AG08395 (cell line): ENCODE measurements at regions not wholly inside any gene's neighbourhood (a gene's known extent, or its start where the extent isn't known, plus 50 kb on each side); places are given as distances from the start of the nearest gene placed in this dataset.
"Not testable (repeated sequence)": the region's sequence is repeated elsewhere in the genome, so short reads cannot be mapped to it uniquely, and the experiment has no call there.

Source experiments
- DNase-seq: peaks from one replicate; pipeline ENCODE4 v3.0.0; 2012; ENCODE audit warnings: mixed read lengths, low spot score

DNA sequence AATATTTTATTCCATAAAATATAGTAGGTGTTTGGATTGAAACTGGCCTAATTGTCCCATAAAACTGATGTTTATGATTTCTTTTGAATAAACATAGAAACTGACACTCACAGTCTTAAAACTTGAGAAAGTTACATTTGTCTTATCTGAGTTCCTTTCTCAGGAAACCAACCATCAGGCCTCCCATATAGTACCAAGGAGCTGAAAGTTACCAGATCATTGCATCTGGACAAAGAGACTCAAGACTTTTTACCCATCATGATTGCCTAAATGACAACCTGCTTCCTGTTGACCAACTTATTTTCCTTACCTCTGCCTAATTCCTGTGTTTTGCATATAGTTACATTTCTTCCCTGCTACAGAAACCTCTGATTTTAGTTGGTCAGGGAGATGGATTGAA is 137.0 kb upstream of the XPO1 start:
- no peak for DNase-seq

DNA sequence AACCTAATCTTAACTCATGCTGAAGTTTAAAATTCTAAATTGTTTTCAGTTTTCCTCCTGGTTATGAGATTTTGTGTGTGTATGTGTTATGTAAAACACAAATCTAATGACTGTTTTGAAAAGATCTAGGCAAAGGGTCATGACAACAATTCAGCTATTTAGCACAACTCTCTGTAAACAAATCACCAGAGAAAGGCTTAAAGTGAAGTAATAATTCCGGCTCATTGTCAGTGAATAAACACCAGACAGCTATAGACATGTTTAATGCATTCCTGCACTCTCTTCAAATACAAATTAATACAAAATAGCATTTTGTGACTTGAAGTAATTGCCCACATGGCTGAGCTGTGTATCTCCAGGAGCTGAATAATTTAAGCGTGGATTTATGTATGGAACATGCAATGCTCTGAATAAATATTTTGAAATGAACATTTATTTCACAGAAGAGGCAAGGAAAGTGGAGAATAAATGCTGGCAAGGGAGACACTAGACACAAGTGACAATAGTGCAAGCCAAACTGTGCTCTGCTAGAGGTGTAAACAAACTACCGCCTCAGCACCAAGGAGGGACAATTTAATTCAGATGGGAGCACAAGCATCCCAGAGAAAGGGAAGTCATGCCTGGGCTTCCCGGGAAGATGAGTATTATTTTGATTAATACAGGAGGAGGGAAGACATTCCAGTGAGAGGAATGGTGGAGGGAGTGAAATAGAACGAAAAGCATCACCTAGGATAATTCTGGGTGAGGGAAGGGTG is 133.6 kb upstream of the XPO1 start:
- peak; percentile 14 for DNase-seq

DNA sequence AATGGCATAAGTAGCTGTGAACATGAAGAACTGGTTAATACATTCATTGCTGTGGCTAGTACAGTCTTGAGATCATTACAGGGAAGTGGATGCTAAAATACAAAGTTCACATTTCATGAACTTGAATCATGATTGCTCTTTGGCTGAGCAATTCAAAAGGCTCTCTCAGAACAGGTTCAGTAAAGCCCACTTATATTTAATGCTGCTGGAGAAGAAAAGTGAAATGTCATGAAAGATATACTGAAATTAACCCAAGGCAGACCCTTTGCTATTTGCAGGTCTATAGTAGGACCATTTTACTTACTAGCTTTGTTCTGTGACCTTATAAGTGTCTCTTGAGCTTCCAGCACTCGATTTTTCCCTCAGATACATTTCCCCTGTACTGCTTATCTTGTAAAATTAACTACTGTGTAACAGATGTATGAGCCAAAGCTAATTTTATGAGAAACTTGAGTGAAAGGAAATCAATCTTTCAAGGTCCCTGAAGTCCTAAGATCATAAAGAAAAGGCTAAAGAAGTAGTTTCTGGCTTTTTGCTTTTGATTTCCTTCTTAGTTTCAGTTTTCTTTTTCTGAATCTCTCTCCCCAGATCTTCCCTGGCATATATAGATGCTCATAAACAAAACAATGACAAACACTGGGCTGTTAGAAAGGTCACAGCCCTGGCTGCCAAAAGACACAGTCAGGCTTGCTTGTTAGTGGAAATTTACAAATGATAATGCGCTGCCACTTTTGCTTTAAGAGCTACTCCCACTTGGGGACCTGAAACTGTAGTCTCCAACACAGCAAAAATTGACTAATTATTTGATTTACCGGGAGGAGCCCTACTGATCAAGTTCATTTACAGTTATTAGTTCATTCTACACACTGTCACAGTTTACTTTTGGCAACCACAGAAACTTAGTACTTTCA is 132.7 kb upstream of the XPO1 start:
- peak; percentile 55 for DNase-seq

DNA sequence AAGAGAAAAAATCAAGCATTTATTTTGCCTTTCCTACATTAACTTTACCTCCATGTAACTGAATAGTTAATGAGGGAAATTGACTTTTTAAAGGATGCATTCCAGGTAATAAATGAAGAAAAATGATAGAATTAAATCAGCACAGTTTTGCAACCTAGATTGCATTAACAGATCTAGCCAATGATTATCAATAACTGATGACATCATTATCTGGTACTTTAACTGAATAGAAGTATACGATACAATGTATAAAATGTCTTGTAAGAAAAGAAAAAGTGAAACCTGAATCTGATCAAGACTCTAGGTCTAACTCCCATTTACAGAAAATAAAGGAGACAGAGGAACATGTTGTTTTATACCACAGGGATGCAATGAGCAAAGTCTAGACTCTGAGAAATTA is 126.0 kb upstream of the XPO1 start:
- DNase-seq = no peak

DNA sequence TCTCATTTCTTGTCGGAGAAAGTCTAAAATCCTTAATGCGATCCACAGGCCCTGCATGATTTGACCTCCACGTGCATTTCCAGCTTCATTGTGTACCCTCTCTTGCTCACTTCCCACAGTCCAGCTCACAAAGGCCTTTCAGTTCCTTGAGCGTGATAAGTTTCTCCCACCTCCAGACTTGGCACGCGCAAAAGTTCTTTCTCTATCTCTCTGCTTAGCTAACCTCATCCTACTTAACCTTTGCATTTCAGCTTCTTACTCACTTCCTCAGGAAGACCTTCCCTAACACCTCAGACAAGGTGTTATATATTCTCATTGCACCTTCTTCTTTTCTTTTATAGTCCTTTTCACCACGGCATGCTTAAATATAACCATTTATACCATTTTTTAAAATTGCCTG is 124.8 kb upstream of the XPO1 start:
- DNase-seq = no peak

DNA sequence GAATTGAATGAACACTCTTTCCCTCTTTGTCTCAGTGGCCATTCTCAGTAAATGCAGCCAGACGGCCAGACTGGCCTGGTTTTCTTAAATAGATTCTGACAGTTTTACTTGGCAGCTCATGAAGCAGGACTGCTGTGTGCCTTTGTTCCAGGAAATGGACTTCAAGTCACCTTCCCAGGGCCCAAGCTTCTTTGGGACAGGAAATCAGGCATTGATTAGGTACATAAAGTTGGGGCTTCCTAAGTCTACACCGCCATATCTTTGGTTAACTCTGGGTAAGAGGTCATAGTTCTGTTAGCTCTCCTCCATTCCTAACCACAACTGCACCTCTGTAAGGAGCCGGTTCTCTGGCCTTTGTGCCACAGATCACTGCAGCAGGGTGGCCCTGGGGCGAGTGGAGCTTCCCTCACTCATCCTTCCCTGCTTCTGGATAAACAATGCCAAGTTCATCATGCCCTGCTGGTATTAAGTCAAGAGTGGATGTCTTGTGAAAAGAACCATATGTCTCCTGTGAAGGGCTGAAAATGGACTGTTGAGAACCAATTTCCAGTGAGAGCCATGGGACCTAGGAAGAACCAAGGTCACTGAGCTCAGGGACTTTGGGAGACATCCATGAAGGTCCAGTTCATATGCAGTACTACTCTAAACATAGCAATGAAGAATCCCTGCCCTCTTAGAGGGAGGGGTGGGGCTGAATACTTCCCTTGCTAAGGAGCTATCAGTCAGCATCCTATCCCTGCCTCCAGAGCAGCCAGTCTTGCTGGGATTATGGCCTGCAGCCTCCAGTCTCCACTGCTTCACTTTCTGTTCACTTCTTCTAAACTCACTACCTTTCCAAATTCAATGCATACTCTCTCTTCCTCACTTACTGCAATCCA is 122.6 kb upstream of the XPO1 start:
- no peak for DNase-seq

DNA sequence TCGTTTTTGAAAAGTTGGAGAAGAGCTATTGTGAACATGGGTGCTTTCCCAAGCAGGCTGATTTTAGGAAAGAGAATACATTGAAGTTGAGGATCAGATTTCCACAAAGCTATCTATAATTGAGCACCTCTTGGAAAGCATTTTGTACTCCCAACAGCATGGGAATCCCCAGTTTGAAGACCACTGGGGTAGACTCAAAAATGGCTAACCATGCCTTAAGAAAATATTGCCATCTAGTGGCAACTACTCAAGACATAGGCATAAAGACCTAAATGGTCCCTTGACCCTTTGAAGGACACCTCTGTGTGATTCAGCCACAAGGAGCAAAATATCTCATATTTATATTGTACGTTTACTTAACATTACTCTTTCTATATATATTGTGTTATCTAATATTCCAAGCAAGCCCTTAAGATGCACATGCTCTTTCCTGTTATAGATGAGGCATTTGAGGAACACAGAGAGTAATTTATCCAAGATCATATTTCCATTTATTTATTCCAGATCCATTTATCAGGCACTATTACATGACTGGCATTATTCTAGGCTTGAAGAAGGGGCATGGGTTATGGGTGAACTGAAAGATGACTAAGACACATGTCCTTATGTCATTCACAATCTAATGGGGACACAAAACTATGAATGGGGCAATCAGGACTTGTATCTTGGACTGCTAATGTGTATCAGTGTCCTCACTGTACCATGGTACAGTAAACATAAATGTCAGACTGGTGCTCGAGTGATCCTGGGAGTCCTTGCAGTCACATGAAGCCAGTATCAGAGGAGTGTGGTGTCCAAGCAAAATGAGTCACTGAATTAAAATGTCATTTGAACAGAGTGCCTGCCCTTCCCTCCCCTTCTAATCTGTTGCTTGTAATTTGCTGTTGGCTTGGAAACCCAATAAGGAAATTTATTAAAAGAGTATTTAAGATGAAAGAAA is 121.0 kb upstream of the XPO1 start:
- peak; percentile 57 for DNase-seq

DNA sequence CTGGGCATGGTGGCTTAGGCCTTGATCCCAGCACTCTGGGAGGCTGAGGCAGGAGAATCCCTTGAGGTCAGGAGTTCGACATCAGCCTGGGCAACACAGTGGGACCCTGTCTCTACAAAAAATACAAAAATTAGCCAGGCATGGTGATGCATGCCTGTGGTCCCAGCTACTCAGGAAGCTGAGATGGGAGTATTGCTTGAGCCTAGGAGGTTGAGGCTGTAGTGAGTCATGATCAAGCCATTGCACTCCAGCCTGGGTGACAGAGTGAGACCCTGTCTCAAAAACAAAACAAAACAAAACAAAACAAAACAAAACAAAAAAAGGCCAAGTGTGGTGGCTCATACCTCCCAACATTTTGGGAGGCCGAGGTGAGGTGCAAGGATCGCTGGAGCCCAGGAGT is 111.8 kb upstream of the XPO1 start:
- DNase-seq = not testable (repeated sequence)

DNA sequence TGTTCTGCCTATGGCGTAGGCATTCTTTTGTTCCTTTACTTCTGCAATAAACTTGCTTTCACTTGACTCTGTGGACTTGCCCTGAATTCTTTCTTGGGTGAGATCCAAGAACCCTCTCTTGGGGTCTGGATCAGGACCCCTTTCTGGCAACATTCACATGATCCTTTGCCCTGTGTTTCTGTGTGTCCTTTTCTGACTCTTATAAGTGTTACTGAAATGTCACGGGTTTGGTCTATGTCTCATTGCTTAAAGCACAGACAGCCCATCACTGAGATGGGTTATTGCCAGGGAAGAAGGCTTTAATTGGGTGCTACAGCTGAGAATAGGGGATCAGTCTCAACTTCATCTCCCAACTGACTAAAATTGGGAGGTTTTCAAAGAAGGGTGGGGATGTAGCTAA is 110.9 kb upstream of the XPO1 start:
- DNase-seq = no peak

DNA sequence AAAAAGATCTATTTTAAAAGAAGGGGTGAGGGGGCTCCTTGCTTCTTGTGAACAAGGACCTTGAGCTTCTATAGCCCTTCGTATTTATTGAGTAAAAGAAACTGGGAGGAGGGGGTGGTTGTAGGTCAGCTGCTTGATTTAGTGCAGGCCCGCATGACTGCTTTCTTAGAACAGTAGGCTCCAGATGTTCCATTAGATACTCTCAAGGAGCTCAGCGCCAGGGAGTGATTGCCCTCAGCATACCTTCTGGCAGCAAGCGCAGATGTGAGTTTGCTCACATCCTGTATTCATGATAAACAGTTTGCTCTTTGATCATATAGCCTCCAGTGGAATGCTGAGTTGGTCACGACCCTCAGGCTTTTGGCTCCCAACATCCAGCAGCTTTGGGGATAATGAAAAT is 108.9 kb upstream of the XPO1 start:
- DNase-seq = no peak

DNA sequence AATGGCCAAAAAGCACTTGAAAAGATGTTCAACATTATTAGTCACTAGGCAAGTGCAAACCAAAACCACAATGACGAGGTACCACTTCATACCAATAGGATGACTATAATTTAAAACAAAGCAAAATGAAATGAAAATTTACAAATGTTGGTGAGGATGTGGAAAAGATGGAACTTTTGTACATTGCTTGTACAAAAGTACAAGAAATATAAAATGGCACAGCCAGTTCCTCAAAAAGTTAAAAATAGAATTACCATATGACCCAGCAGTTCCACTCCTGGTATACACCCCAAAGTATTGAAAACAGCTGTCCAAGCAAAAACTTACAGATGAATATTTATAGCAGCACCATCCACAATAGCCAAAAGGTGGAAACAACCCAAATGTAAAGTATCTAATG is 107.8 kb upstream of the XPO1 start:
- peak; percentile 56 for DNase-seq

DNA sequence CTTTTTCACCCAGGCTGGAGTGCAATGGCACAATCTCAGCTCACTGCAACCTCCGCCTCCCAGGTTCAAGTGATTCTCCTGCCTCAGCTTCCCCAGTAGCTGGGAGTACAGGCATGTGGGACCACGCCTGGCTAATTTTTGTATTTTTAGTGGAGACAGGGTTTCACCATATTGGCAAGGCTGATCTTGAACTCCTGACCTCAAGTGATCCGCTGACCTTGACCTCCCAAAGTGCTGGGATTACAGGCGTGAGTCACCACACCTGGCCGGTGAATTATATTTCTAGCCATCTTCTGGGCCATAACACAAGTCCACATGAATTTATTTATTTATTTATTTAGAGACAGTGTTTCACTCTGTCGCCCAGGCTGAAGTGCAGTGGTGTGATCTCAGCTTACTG is 105.0 kb upstream of the XPO1 start:
- DNase-seq = not testable (repeated sequence)

DNA sequence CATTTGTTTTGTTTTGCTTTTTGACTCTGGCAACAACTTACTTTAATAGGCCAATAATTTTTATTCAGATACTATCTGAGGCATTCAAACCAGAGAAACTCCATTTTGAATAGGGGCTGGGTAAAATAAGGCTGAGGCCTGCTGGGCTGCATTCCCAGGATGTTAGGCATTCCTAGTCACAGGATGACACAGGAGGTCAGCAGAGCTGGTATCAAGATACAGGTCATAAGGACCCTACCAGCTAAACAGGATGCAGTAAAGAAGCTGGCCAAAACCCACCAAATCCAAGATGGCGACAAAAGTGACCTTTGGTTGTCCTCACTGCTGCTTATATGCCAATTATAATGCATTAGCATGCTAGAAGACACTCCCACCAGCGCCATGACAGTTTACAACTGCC is 102.2 kb upstream of the XPO1 start:
- no peak for DNase-seq

DNA sequence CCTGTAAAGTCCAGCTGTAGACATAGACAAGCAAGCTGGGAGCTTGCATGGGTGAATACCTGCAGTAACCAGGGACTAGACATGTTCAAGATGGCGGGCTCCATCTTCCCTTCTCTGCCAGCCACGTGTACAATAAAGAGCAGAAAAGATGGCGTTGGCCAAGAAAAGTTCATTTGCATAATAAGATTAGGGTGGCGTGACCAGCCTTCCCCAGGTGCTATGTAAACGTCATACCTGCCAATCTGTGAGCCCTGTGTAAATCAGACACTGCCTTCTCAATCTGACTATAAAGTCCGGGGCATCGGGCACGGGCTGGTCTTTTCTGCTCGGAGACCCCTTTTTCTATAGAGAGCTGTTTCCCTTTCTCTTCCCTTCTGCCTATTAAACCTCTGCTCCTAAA is 101.6 kb upstream of the XPO1 start:
- no peak for DNase-seq

DNA sequence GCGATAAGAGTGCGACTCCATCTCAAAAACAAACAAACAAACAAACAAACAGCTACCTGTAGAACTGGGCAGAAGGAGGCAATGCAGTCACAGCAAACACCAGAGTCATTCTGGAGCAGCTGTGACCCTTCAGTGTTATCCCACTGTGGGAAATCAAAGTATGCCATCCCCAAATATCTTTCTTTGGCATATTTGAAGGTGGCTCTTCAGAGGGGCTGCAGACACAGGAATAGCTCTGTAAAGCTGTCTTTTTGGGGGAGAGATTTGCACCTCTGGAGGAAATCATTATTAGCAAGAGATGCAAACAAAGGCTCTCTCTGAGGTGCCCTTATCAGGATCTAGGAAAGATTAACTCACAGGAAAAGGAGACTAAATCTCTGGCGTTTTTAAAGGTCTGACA is 98.5 kb upstream of the XPO1 start:
- DNase-seq = no peak

DNA sequence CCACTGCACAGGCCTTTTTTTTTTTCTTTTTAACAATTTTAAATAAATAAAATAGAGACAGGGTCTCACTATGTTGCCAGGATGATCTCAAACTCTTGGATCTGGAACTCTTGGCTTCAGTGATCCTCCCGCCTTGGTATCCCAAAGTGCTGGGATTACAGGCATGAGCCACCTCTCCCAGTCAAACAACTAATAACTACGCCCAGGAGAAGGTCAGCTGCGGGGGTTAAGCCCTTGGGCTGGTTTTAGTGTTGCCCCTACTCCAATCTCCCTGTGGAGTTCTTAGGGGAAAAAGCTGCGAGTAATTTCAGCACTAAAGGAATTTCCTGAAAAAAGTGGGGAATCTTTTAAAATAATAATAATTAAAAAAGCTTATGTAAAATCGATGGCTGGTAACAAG is 96.4 kb upstream of the XPO1 start:
- no peak for DNase-seq

DNA sequence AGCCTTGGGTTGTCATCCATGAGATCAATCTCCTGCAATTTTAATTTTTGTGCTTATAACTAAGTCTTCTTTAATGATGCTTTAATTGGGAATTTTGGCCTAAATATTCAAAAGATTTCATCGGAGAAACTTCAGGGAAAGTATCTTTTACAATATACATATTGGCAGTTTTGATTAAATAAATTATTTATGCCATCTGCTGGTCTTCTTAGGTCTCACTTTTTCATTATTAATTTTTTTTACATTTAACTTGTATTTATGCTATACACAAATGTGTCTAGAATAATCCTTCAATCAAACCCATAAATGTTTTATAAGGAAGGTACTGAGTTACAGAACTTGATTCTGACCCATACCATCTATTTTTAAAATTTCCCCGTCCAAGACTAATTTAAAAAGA is 95.1 kb upstream of the XPO1 start:
- no peak for DNase-seq

DNA sequence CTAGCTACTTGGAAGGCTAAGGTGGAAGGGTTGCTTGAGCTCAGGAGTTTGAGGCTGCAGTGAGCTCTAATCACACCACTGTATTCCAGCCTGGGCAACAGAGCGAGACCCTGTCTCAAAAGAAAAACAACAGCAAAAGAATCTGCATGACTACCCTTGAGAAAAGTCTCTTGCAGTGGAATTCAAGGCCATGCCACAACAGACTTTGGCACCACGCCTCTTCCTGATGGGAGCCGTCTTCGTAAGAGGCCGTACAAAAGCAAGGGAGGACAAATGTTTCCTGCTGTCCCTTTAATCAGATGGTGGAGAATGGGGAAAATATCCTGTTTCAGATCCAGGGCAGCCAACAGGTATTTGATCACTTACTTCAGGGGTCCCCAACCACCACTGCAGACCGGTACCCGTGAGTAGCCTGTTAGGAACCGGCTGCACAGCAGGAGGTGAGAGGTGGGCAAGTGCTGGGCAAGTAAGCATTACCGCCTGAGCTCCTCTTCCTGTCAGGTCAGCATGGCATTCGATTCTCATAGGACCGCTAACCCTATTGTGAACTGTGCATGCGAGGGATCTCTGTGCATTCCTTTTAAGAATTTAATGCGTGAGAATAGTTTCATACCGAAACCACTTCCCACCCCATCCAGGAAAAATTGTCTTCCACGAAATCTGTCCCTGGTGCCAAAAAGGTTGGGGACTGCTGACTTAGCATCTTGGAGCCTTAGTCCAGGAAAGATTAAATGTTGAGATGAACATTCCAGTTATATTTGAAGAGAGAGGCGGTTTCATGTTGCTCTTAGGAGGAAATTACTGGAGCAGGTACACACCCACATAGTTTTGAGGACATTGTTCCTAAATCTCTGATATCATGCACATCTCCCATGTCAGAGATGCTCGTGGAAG is 94.4 kb upstream of the XPO1 start:
- DNase-seq = no peak

DNA sequence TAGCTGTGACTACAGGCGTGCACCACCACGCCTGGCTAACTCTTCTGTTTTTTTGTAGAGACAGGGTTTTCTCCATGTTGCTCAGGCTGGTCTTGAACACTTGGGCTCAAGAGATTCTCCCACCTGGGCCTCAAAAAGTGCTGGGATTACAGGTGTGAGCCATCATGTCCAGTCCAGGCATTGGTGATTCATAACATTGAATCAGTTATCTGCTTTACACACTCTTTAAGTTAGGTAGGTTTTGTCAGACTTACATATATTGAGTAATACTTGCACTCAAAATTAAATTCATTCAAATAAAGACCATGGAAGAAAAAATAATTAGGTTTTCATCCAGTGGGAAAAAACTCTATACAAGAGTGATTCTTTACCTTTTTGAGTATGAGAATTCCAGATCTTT is 93.2 kb upstream of the XPO1 start:
- no peak for DNase-seq

DNA sequence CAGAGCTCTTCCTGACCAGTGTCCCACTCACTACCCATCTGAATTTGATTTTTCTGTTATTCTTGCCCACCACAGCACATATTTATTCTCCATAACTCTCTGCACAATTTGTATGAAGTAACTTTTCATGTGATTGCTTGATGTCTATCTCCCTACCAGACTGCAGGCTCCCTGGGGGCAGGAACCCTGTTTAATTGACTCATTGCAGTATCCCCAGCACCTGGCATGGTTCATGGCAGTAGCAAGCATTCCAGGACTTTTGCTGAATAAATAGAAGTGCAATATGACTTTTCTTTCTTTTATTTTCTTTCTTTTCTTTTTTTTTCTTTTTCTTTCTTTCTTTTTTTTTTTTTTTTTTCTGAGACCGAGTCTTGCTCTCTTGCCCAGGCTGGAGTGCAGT is 88.7 kb upstream of the XPO1 start:
- no peak for DNase-seq
